ENCODE measurements at regions not wholly inside any gene's neighbourhood (a gene's known extent, or its start where the extent isn't known, plus 50 kb on each side); places are given as distances from the start of the nearest gene placed in this dataset.

DNA sequence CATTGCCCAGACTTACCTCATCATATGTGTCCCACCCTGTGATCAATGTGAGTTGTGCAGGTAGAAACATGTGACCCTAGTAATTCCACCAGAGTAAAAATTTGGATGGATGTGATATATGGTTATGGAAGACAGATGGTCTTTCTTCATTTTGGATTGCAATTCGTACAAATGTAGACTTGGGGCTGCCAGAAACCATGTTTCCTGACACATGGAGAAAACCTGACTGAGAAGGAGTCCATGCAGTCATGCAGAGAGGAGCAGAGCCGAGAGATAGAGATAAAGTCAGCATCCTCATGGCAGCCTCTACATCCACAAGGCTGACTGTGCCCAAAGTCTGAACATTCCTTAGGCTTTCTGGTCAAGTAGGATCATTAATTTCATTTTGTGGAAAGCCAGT lies 678.1 kb upstream of the KIRREL3 start:
- H3K27me3 ChIP-seq (ENCODE audit: insufficient read depth), result no peaks in the 10 kb centered on the region
- no peak overlapping the region for H2AFZ ChIP-seq (ENCODE audit: low read depth)
- DNase-seq, result no peak
- POLR2A ChIA-PET, result no interaction called here
- no peaks in the 10 kb centered on the region for H3K79me2 ChIP-seq (ENCODE audit: insufficient read depth)
- H3K9me3 ChIP-seq, result no peaks in the 10 kb centered on the region
- H3K27ac ChIP-seq (ENCODE audit: low read depth in 2 of 2, low read length in 1 of 2), result no peak overlapping the region
- CTCF ChIA-PET, result no interaction called here
- no peaks in the 10 kb centered on the region for H4K20me1 ChIP-seq (ENCODE audit: insufficient read depth)
- no peaks in the 10 kb centered on the region for H3K9me2 ChIP-seq
- H3K9ac ChIP-seq, result no peak overlapping the region
- TF ChIP-seq MXI1 (IDR thresholded peaks at IDR 0.05; ENCODE audit: low read depth, low read length) (no peak), RCOR1 (IDR thresholded peaks at IDR 0.05; ENCODE audit: low read length) (no peak), USF1 (IDR thresholded peaks at IDR 0.05; ENCODE audit: borderline replicate concordance, low read depth) (no peak), PBX3 (IDR thresholded peaks at IDR 0.05) (no peak), YY1 (IDR thresholded peaks at IDR 0.05; ENCODE audit: low read depth) (no peak), SIN3A (IDR thresholded peaks at IDR 0.05; ENCODE audit: borderline replicate concordance, low read depth, low read length) (no peak), SMC3 (IDR thresholded peaks at IDR 0.05; ENCODE audit: low read depth, low read length) (no peak), TCF12 (IDR thresholded peaks at IDR 0.05) (no peak), NRF1 (IDR thresholded peaks at IDR 0.05; ENCODE audit: low read depth, low read length) (no peak), POLR2AphosphoS5 (IDR thresholded peaks at IDR 0.05; ENCODE audit: low read depth, low read length) (no peak)
- TF ChIP-seq, protein P1, sequence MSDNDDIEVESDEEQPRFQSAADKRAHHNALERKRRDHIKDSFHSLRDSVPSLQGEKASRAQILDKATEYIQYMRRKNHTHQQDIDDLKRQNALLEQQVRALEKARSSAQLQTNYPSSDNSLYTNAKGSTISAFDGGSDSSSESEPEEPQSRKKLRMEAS (IDR thresholded peaks at IDR 0.05; ENCODE audit: low read depth), result no peak
- no peaks in the 10 kb centered on the region for H3F3A ChIP-seq (replicated peaks; ENCODE audit: insufficient read depth)
- 0% methylated on average over 2 of the region's 2 CpGs for WGBS (ENCODE audit: low lambda C conversion rate)
- peaks cover 0 to 8% of the 10 kb centered on the region in 2 experiments; a peak in 2 of 4 replicates for H3K4me1 ChIP-seq (ENCODE audit: control insufficient read depth in 1 of 2, insufficient read depth in 2 of 2, low read depth in 1 of 2, low read length in 1 of 2)
- no peaks in the 10 kb centered on the region for H3K36me3 ChIP-seq (replicated peaks in 1 of 2; ENCODE audit: control insufficient read depth in 1 of 2, insufficient read depth in 2 of 2, low read length in 1 of 2)
- no peak overlapping the region for H3K4me3 ChIP-seq (ENCODE audit: low read depth in 2 of 2, low read length in 1 of 2)
- H3K4me2 ChIP-seq, result no peak overlapping the region

DNA sequence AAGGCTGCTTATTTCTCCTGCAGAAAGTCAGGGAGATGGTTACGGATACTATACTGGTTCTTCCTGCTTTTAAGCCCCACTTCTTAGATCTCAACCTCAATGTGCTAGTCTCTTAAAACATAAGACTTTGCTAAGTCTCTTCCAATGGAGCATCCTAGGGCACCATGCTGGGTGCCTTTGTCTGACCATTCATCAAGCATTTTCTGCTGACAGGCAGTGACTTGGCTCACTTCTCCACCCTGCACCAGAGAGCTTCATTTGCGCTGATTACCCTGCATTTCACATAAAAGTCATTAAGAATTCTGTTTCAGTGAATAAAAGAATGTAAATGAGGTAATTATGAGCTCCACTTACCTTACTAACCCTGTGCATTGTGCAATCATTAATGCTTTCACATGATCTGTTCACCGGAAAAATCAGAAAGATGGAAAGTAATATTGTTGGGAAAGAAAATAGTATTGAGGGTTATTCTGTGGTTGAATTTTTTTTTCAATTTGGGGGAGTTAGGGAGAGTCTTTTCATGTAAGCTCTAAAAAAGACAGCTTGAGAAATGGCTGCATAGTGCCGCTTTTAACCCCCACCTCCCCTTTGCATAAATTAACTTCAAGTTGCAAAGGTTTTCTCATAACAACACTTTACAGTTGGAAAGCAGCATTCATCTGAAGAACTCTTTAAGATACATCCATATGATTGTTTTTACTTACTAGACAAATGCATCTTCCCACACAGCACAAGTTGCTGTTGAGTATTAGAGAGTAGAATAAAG lies 677.3 kb upstream of the KIRREL3 start:
- WGBS (ENCODE audit: low lambda C conversion rate), result 55% methylated on average over 4 of the region's 4 CpGs

More for the DNA sequence above, 677.3 kb upstream of the KIRREL3 start:
- no peak overlapping the region for H3K9ac ChIP-seq
- POLR2A ChIA-PET, result no interaction called here
- H3K9me2 ChIP-seq, result no peaks in the 10 kb centered on the region
- H4K20me1 ChIP-seq (ENCODE audit: insufficient read depth), result no peaks in the 10 kb centered on the region
- no peaks in the 10 kb centered on the region for H3K79me2 ChIP-seq (ENCODE audit: insufficient read depth)
- no peak overlapping the region for H3K27ac ChIP-seq (ENCODE audit: low read depth in 2 of 2, low read length in 1 of 2)
- CTCF ChIA-PET, result no interaction called here
- no peak overlapping the region for H3K4me2 ChIP-seq
- no peak for DNase-seq
- TF ChIP-seq RXRA (IDR thresholded peaks at IDR 0.05; ENCODE audit: borderline replicate concordance, low read depth), result no peak
- TF ChIP-seq FOSL2 (IDR thresholded peaks at IDR 0.05; ENCODE audit: borderline replicate concordance, low read depth), result no peak
- TF ChIP-seq, protein P2, sequence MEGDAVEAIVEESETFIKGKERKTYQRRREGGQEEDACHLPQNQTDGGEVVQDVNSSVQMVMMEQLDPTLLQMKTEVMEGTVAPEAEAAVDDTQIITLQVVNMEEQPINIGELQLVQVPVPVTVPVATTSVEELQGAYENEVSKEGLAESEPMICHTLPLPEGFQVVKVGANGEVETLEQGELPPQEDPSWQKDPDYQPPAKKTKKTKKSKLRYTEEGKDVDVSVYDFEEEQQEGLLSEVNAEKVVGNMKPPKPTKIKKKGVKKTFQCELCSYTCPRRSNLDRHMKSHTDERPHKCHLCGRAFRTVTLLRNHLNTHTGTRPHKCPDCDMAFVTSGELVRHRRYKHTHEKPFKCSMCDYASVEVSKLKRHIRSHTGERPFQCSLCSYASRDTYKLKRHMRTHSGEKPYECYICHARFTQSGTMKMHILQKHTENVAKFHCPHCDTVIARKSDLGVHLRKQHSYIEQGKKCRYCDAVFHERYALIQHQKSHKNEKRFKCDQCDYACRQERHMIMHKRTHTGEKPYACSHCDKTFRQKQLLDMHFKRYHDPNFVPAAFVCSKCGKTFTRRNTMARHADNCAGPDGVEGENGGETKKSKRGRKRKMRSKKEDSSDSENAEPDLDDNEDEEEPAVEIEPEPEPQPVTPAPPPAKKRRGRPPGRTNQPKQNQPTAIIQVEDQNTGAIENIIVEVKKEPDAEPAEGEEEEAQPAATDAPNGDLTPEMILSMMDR (IDR thresholded peaks at IDR 0.05), result no peak
- no peak for TF ChIP-seq SIN3A (IDR thresholded peaks at IDR 0.05; ENCODE audit: borderline replicate concordance, low read depth, low read length)
- H3K4me1 ChIP-seq (ENCODE audit: control insufficient read depth in 1 of 2, insufficient read depth in 2 of 2, low read depth in 1 of 2, low read length in 1 of 2), result peaks cover 0 to 8% of the 10 kb centered on the region in 2 experiments; a peak in 2 of 4 replicates
- no peaks in the 10 kb centered on the region for H3K27me3 ChIP-seq (ENCODE audit: insufficient read depth)
- no peaks in the 10 kb centered on the region for H3K36me3 ChIP-seq (replicated peaks in 1 of 2; ENCODE audit: control insufficient read depth in 1 of 2, insufficient read depth in 2 of 2, low read length in 1 of 2)
- no peak overlapping the region for H2AFZ ChIP-seq (ENCODE audit: low read depth)
- no peak overlapping the region for H3K4me3 ChIP-seq (ENCODE audit: low read depth in 2 of 2, low read length in 1 of 2)
- no peaks in the 10 kb centered on the region for H3F3A ChIP-seq (replicated peaks; ENCODE audit: insufficient read depth)
- no peaks in the 10 kb centered on the region for H3K9me3 ChIP-seq

All from SK-N-SH (cell line).